PC-3 (cell line): ENCODE measurements at regions not wholly inside any gene's neighbourhood (a gene's known extent, or its start where the extent isn't known, plus 50 kb on each side); places are given as distances from the start of the nearest gene placed in this dataset.

Experiments used
- EZH2 ChIP-seq: fragments of 300-600 bp; sonication (generic); IDR thresholded peaks from one replicate; pipeline ENCODE4 v1.6.1; 2017; ENCODE audit warnings: antibody characterized with exemption, mild to moderate bottlenecking, low read length; ENCODE audit not compliant: unreplicated experiment
- EZH2phosphoT487 ChIP-seq: fragments of 300-600 bp; sonication (generic); IDR thresholded peaks from 2 replicates; pipeline ENCODE4 v1.6.1; 2018; ENCODE audit warnings: mild to moderate bottlenecking, antibody characterized with exemption, low read length, borderline replicate concordance
- TF ChIP-seq, protein P1 (sequence below): fragments of 300-600 bp; sonication (generic); conservative IDR thresholded peaks from 2 replicates; pipeline ENCODE4 v1.5.1; 2017; ENCODE audit warnings: antibody characterized with exemption, low read depth, mild to moderate bottlenecking, low read length

DNA sequence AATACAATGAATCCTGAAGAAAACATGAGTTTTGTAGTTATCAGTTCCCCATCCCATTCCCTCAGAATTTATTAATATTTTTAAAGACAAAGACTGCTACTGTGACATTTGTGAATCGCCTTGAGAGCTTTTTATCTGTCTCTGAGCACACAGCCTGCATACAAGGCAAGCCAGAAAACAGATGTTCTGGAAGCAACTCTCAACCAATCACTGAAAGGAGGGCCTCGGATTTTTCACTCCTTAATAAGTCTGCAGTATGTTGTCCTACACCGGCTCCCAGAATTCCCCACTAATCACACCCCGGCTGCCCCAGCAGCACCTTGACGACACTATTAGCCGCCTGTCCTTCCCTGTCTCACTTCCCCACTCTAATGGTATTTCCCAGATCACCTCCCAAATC lies 138.5 kb downstream of the ZNF621 start:
- TF ChIP-seq EZH2phosphoT487 = no peak
- TF ChIP-seq, protein P1, sequence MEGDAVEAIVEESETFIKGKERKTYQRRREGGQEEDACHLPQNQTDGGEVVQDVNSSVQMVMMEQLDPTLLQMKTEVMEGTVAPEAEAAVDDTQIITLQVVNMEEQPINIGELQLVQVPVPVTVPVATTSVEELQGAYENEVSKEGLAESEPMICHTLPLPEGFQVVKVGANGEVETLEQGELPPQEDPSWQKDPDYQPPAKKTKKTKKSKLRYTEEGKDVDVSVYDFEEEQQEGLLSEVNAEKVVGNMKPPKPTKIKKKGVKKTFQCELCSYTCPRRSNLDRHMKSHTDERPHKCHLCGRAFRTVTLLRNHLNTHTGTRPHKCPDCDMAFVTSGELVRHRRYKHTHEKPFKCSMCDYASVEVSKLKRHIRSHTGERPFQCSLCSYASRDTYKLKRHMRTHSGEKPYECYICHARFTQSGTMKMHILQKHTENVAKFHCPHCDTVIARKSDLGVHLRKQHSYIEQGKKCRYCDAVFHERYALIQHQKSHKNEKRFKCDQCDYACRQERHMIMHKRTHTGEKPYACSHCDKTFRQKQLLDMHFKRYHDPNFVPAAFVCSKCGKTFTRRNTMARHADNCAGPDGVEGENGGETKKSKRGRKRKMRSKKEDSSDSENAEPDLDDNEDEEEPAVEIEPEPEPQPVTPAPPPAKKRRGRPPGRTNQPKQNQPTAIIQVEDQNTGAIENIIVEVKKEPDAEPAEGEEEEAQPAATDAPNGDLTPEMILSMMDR = no peak
- no peak for TF ChIP-seq EZH2
